ENCODE measurements at regions not wholly inside any gene's neighbourhood (a gene's known extent, or its start where the extent isn't known, plus 50 kb on each side); places are given as distances from the start of the nearest gene placed in this dataset.

DNA sequence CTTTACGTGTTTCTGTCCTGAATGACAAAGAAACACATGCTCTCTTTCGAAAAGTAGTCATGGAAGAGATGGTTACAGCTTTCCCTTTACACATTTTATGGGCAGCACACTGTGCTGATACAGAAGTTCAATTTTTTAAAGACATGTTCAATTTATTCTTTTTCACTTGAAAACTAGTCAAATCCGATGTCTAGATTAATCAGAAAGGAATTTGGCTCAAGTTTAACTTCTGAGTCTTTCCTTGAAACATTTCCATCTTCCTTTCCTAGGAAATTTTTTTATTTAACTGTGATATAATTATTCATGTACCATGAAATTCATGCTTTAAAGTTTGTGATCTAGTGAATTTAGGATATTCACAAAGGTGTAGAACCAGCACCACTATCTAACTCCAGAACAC lies 360.1 kb downstream of the TNS3 start:
- DNase-seq: no peak

GRCh38 chr7:47218378-47219176 lies 363.3 kb downstream of the TNS3 start:
- no peak for DNase-seq

GRCh38 chr7:47217570-47218360 lies 364.1 kb downstream of the TNS3 start:
- DNase-seq: no peak

DNA sequence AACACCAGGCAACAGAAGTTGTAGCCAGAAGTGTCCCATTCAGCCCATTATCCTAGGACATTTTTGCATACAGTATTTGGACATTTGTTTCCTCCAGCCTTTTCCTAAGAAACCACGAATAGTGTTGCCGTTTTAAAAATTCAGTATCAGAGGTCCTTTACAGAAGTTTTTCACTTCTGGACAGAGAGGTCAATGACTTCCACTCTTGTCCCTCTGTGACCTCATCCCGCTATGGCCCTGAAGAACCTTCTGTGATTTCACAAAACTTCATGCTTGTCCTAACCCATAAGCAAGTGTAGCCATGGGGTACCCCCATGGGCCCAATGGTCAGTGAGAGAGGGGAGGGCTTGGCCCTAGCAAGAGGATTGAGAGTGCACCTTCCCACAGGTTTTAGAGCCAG lies 364.8 kb downstream of the TNS3 start:
- no peak for DNase-seq

GRCh38 chr7:47216439-47216838 lies 365.5 kb downstream of the TNS3 start:
- DNase-seq: no peak

DNA sequence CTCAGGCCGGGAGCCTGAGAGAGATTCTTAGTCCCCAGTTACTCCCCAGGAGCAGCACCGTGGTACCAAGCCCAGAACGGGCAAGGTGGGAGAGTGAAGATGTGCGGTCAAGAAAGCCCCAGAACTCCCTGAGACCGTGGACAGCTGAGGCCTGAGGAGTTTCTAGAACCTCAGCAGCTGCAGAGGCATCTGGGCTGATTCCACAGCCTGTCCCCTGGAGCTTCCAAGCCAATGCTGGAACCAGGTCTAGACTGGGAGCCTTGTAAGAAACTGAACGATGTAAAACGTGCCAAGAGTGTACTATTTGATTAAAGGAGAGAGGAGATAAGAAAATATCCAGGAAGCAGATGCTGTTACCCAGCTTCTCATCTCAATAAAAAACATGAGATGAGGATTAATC lies 366.3 kb downstream of the TNS3 start:
- DNase-seq: no peak

DNA sequence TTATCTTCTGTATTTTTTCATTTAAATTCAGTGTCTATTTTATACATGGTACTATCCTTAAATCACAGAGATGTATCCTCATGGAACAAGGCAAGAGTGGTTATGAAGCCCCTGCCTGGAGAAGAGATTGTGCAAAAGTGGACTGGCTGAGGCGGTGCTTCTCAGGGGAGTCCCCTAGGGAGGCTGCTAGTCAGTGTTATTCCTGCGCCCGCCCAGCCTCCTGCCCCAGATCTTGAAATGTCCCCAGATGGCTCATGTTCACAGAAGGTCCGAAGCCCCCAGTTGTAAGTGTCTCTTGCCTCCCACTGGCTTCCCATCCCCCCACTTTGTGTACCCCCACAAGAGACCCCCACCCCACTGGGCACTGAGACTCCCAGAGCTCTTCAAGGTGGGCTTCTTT lies 366.9 kb downstream of the TNS3 start:
- no peak for DNase-seq

DNA sequence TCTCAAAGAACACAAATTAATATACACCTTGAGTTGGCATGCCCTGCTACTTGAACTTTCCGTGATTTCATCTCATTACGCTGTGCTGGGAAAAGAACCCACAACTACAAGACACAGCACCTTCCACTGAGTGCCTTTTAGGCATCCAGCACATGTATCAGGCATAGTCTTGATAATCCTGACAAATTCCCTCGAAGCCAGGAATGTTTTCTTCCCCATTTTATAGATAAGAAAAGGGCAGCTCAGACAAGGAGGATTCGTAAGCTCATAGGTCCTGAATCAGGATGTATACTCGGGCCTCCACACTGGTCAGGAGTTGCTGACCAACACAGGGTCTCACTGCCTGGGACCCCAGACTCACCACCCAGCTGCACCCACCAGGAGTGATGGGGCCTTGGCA lies 368.6 kb downstream of the TNS3 start:
- no peak for DNase-seq

- DNase-seq: no peak
These were observed 370.4 kb downstream of the TNS3 start for GRCh38 chr7:47211519-47211973.

GRCh38 chr7:47210281-47210854 lies 371.5 kb downstream of the TNS3 start:
- DNase-seq: no peak

GRCh38 chr7:47207956-47208355 lies 374.0 kb downstream of the TNS3 start:
- no peak for DNase-seq

DNA sequence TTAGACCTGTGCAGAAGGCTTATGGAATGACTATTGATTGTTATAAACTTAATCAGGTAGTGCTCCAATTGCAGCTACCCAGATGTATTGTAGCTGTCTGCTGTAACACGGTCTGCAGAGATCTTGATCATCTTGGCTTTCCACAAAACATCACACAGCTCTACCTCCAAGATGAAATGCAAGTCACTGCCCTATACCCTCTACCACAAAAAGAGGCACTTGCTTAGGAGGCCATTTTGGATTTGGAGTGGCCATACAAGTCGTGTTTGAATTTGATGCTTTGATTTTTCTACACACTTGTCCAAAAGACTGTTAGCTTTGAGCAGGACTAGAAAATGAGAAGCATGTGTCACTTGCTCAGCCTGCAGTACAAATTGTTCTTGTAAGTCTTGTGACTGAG lies 377.2 kb downstream of the TNS3 start:
- no peak for DNase-seq

GRCh38 chr7:47202146-47202783 lies 379.6 kb downstream of the TNS3 start:
- no peak for DNase-seq

- no peak for DNase-seq
These were observed 383.8 kb downstream of the TNS3 start for GRCh38 chr7:47198159-47198558.

DNA sequence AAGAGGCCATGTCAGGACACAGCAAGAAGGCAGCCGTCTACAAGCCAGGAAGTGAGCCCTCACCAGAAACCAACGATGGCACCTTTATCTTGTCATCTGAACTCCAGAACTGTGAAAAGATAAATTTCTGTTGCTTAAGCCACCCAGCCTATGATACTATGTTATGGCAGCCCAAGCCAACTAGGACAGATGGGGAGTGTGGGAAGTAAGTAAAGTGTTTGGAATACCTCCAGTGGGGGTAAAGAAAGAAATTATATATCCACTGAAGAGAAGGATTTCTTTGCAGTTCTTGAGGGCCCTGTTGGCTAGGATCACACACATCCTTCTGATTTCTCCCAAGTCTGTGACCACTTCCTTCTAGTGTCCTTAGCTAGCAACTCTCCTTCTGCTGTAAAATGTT lies 384.4 kb downstream of the TNS3 start:
- DNase-seq: no peak

DNA sequence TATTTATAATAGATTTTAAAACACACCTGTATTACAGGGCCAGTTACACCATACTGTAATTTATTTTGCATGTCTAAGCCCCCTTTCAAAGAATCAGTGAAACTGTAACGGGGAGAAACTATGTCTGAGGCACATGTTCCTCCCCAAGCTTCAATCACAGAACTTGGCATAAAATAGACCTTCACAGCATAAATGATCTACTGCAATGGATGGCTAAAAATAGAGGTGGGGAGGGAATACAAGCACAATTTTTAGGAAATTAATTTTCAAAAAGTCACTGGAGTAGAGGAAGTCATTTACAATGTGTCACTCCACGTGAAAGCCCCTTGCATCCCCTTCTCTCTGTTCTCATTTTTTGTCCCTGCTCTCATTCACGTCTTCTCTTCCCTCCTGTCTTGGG lies 385.2 kb downstream of the TNS3 start:
- DNase-seq: no peak

- DNase-seq: no peak
These were observed 385.7 kb downstream of the TNS3 start for GRCh38 chr7:47196106-47196645.

DNA sequence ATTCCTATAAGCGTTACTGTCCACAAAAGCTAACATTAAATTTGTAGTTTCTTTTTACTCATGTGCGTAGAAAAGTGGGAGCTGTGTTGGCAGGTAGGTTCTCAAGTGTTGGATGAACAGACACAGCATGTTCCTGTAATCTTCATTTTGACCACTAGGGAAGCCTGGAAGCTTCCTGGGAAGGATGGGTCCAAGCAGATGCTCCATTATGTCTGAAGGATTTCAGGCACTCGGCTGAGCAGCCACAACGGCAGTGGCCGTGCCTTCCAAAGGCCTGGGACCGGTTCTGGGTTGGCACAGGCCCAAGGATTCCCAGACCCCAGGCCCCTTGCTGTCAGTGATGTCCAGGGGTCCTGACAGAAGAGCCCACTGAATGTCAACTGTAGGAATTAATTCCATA lies 386.3 kb downstream of the TNS3 start:
- DNase-seq: no peak

DNA sequence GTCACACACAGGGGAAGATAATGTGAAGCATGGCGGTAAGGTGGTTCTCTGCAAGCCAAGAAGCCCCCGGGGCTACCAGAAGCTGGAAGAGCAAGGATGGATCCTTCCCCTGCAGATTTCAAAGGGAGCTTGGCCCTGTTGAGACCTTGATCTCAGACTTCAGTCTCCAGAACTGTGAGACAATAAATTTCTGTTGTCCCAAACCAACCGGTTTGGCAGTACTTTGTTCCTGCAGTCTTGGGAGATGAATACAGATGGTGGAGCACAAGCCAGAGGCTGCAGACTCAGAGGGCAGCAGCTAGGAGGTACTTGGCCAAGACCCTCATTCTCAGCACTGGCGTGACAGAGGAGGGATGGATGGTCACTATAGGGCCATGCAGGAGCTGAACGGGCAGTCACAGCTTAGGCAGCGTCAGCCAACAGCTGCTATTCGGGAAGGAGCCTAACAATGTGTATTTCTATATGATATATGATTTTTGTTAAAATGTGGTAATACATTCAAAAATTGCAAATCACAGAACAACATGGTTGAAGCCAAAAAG lies 387.3 kb downstream of the TNS3 start:
- DNase-seq: no peak

GRCh38 chr7:47192978-47193377 lies 388.9 kb downstream of the TNS3 start:
- DNase-seq: no peak

DNA sequence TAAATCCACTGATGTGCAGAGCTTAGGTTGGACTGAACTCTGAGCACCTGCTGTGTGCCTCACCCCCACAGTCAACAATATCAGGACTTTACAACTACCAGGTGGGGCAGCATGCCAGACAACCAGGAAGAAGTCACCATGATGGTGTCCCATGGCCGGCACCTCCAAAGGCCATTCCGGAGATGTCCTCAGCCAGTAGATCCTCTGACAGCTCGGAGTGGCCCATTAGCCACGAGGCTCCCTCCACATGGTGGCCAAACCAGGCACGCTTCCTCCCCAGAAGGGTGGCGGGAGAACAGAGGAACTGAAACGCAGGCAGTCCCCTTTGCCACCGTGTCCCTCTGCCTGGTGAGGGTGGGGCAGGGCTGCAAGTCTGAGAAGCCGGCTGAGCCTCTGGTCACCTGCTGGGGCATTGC lies 390.0 kb downstream of the TNS3 start:
- no peak for DNase-seq

DNA sequence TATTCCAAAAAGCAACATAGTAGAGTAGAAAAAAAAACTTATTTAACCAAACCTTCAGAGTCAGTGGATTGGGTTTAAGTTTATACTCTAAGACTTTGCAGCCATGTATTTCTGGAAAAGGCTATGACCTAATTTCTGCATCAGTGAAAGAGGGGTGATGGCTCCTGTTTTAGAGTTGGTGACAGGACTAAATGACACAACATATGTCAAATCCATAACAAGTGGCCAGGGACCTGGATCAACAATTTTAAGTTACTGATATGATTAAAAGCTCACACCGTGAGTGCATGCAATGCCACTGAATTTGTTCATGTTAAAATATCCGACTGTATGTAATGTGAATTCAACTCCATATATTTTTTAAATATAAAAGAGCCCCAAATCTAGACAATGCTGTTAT lies 390.6 kb downstream of the TNS3 start:
- DNase-seq: no peak

DNA sequence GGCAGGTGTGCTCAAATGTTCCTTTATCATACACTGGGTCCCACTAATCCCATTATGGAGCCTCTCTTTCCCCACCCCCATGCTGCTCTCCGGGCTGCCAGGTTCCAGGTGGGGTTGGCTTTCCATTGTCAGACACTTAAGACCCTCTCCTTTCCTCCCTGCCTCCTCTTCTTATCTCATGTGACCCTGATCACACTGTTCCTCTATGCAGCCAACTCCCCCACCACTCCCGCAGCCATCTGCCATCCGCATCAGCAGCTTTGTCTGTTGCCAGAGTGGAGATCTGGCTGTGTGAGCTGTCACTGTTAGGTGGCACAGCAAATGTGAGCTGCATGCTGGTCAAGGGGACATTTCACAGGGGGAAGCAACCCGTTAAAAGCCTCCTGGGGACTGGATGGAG lies 391.4 kb downstream of the TNS3 start:
- DNase-seq: no peak
